NCI-H748 (cell line): ENCODE measurements at regions not wholly inside any gene's neighbourhood (a gene's known extent, or its start where the extent isn't known, plus 50 kb on each side); places are given as distances from the start of the nearest gene placed in this dataset.

Source experiments
- DNase-seq: peaks from one replicate; lab custom pipeline; 2025; ENCODE audit not compliant: unreplicated experiment; lab: John Stamatoyannopoulos, UW

DNA sequence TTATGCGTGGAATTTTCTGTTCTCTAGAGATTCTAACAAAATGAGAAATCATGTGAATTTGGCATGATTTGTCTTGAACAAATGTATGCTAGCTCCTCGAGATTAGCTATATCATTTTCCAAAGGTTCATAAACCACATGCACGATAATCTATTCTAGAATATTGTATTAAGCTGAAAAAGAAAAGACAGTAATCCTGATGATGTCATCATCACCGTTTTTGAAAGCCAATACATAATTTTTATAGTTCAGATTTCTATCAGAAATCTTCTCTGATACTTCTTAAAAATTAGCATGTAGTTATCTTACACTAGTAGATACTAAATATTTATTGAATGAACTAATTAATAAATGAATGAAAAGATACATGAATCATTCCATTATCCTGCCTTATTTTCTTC lies 111.2 kb downstream of the HAO1 start:
- no peak for DNase-seq

DNA sequence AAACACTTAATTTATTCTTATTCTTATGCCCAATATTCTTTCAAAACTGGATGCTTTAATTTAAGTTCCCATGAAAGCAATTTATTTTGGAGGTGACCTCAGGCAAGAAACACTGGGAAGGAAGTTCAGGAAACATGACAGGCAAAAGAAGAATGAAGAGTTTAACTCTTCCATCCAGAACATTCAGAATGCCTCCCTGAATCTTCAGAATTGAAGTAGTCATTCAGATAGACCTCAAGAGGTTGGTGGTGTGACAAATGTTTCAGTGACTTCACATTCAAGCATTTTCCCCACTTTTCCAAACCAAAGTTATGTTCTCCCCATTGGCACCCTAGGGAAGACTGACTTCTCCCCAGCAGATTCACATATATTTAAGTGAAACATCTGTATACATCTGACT lies 110.5 kb downstream of the HAO1 start:
- no peak for DNase-seq
